SKM-1 treated with dmso at 0.1 percent for 144 hours (cell line): ENCODE measurements at regions not wholly inside any gene's neighbourhood (a gene's known extent, or its start where the extent isn't known, plus 50 kb on each side); places are given as distances from the start of the nearest gene placed in this dataset.

Experiments used
- DNase-seq: peaks from one replicate; lab custom pipeline; 2025; ENCODE audit not compliant: unreplicated experiment; lab: John Stamatoyannopoulos, UW

- DNase-seq: no peak
Measured at GRCh38 chr10:8532647-8533046, 478.2 kb downstream of the GATA3 start.

DNA sequence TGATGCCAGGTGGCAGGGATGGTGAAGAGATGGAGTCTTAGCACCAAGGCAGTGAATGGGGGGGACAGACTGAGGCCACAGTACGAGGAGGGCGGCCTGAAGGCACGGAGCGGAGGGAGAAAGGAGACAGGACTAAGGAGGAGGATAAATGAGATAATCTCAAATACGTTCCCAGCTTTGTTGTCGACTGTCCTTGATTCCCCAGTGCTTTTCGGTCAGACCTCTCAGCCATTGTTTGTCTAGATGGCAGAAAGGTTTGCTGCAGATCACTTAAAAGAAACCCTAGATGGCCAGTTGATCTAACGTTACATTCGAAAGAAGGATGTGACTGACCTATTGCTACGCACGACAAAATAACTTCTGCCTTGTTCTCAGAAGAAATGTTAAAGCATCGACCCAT, 479.0 kb downstream of the GATA3 start:
- DNase-seq: no peak

GRCh38 chr10:8534096-8534495, 479.6 kb downstream of the GATA3 start:
- no peak for DNase-seq

GRCh38 chr10:8534891-8535290, 480.4 kb downstream of the GATA3 start:
- DNase-seq: no peak

DNA sequence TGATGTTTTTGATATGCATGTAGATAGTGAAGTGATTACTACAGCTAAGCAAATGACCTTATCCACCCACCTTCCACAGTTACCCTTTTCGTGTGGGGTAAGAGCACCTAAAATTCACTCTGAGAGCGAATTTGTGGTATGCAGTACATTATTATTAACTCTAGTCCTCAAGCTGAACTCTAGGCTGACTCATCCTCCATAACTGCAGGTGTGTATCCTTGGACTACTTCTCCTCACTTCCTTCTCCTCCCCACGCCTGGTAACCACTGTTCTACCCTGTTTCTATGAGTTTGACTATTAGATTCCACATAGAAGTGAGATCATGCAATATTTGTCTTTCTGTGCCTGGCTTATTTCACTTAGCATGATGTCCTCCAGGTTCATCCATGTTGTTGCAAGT, 484.6 kb downstream of the GATA3 start:
- no peak for DNase-seq

- no peak for DNase-seq
Measured at GRCh38 chr10:8543361-8544056, 489.0 kb downstream of the GATA3 start.

GRCh38 chr10:8544057-8544380, 489.5 kb downstream of the GATA3 start:
- no peak for DNase-seq

- no peak for DNase-seq
Measured at GRCh38 chr10:8544500-8544899, 490.0 kb downstream of the GATA3 start.

GRCh38 chr10:8554574-8554973, 500.1 kb downstream of the GATA3 start:
- no peak for DNase-seq

DNA sequence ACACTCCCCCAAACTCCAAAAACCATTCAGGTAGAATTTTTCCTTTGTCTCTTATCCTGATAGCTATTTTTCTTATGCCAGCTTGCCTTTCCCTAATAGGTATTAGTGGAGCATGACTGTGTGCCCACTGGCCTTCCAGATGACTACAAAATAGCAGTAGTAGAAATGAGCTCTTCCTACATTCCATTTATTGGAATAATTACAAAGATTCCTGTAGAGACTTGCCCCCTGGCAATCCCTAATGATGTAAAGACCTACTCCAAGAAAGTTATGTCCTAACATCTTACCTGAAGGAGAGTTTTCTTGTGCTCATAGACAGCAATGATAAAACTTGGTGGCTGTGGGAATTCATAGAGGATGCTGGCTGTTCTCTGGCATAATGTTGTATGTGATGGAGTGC, 501.8 kb downstream of the GATA3 start:
- DNase-seq: no peak

DNA sequence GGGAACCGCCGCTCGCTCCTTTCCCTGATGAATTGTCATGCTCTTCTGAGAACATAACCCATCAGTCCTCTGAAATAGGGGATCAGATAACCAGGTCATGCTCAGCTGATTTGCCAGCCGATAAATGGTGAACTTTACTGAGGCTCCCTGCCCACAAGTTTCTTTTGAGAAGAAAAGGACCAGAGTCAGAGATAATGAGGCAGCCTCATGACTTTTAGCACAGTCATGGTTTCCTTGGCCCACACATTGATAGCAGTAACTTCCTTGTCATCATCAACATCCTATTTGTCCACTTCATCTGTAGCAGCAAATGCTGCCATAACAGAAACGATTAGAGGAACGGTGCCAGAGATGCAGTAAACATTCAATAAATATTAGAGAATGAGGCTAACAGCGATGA, 509.0 kb downstream of the GATA3 start:
- DNase-seq: no peak

DNA sequence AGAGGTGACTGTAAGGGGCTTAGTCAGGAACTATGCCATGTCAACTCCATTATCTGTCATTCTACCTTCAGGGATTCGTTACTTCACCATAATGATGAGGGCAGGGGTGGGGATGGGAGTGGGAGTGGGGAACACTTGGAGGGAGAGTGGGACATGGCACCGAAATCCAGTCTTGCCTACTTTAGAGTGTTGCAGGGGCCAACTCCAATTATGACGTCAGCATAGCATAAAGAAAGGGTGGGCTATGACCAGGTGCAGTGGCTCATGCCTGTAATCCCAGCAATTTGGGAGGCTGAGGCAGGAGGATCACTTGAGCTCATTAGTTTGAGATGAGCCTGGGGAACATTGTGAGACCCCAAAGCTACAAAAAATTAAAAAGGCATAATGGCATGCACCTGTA, 512.2 kb downstream of the GATA3 start:
- no peak for DNase-seq

DNA sequence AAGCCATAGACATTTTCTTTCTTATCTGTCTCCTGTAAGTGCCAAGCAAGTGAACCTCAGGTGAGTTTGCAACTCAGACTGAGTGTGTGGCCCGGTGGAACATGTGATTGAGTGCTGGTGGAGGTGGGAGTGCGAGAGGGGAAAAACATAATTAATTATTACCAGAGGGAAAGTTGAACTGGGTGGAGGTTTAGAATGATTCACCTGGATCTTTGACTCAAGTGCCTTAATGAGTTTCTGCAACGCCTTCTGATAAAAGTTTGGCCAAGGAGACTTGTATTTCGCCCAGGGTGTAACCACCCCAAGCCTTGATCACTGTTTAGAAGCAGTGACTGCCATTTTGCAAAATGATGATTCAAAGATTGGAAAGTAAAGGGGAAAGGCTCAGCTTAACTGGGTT, 513.9 kb downstream of the GATA3 start:
- no peak for DNase-seq

- no peak for DNase-seq
Measured at GRCh38 chr10:8575620-8576019, 521.1 kb downstream of the GATA3 start.

- no peak for DNase-seq
Measured at GRCh38 chr10:8576281-8576680, 521.8 kb downstream of the GATA3 start.

GRCh38 chr10:8576911-8577310, 522.4 kb downstream of the GATA3 start:
- no peak for DNase-seq

DNA sequence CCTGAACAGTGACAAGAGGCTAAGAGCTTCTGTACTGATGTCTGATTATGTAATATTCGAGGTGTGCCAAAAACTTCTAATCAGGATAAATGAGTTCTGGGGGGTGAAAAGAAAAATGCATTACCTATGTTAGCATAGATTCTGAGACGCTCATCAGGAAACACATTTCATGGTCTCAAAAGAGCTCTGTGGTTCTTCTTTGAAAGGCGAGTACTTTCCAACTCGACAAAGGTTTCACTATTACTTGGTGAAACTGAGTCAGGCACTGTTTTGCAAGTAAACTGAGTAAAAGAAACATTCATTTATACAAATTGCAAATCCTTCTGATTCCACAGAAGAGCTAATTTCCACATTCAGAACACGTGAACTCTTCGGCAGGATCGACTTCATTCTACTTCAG, 523.2 kb downstream of the GATA3 start:
- no peak for DNase-seq

DNA sequence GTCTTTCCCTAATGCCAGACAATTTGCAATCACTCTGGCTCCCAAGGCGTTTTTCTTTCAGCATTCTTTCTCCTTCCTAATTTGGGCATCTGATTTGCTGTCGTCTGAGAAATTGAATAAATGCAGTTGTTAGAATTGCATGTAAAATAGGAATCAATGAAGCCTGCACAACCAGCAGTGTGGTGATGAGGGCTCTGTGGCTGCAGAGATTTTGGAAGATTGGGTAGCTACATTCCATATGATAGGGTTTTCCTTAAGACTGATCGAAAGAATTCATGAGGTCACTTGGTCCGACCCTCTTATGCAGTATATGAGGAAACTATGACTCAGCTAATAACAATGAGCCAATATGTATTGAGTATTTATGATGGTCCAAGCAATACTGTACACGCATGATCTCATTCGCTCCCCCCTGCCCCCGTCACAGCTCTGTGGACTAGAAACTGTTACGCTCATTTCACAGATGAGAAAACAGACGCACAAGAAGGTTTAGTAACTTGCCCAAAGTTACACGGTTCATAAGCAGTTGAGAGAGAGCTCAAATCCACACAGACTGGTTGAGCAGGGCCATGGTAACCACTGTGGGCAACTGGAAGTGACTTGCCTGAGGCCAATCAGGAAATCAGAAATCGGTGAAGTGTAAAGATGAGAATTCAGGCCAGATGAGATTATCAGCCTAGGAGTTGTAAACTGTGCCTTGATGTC, 527.2 kb downstream of the GATA3 start:
- no peak for DNase-seq

GRCh38 chr10:8583096-8583495, 528.6 kb downstream of the GATA3 start:
- DNase-seq: no peak

- no peak for DNase-seq
Measured at GRCh38 chr10:8584666-8585065, 530.2 kb downstream of the GATA3 start.

- DNase-seq: no peak
Measured at GRCh38 chr10:8586504-8586903, 532.0 kb downstream of the GATA3 start.

DNA sequence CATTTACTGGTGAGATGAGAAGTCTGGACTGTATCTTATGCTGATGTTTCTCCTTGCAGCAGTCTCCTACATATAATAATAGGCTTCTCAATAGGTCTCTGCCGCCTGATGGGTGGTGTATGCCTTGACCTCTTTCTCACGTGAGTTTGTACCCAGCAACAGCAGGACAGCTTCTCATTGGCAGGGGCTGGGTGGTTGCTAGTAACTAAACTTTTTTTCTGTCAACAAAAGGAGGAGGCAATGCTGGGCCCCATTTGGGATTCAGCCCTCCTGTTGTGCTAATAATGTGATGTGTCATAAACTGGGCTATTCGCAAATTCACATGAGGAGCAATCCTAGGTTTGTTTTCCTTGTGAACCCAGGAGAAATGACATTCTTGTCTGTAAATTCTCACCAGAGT, 533.6 kb downstream of the GATA3 start:
- DNase-seq: no peak

DNA sequence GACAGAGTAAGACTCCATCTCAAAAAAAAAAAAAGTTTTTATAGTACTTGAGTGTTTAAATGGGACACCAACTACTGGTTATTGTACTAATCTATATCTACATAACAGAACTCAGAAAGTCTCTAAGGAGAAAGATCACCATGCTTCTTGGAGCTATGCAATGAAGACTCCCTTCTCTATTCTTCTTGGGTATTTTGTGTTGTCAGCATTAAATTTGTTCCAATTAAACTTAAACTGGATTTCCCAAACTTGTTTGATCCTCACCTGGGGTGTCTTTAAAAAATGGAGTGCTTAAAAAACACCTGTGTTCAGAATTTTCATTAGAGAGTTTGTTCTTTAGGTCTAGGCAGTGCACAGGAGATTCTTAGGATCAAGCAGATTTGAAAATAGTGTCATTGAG, 536.0 kb downstream of the GATA3 start:
- DNase-seq: no peak
